ENCODE measurements at regions not wholly inside any gene's neighbourhood (a gene's known extent, or its start where the extent isn't known, plus 50 kb on each side); places are given as distances from the start of the nearest gene placed in this dataset.

GRCh38 chr14:38385836-38386235, 129.9 kb upstream of the CLEC14A start:
- Histone ChIP-seq H3K4me2 (ENCODE audit: extremely low read depth, insufficient read depth, low read length) (no peak overlapping the region), H3K4me3 (replicated peaks in 1 of 4; ENCODE audit: control extremely low read depth in 1 of 4, insufficient read depth in 1 of 4, low read depth in 3 of 4, low read length in 4 of 4) (no peak overlapping the region), H3K9ac (ENCODE audit: insufficient read depth, low read length) (no peak overlapping the region), H3K27me3 (ENCODE audit: control insufficient read depth, insufficient read depth, low read length) (no peaks in the 10 kb centered on the region), H2AFZ (ENCODE audit: low read length) (no peak overlapping the region), H3K79me2 (ENCODE audit: control insufficient read depth, insufficient read depth, low read length) (no peaks in the 10 kb centered on the region), H3K36me3 (ENCODE audit: control insufficient read depth, insufficient read depth, low read length) (no peaks in the 10 kb centered on the region), H4K20me1 (ENCODE audit: control insufficient read depth, extremely low read depth, insufficient read depth, low read length) (no peaks in the 10 kb centered on the region), H3K27ac (ENCODE audit: insufficient read depth, low read length) (no peak overlapping the region), H3K9me3 (ENCODE audit: control insufficient read depth, insufficient read depth, low read depth, low read length) (no peaks in the 10 kb centered on the region), H3K4me1 (ENCODE audit: control insufficient read depth, extremely low read depth, insufficient read depth, low read length) (no peaks in the 10 kb centered on the region)
- TF ChIP-seq CTCF (conservative IDR thresholded peaks at IDR 0.05 in 1 of 2, IDR thresholded peaks at IDR 0.05 in 1 of 2; ENCODE audit: low read depth in 1 of 2, low read length in 2 of 2) (no peak), EZH2 (IDR thresholded peaks at IDR 0.05; ENCODE audit: low read length, missing control alignments) (no peak)
- no peak for DNase-seq (ENCODE audit: low read depth in 2 of 2)

GRCh38 chr14:38385343-38385742, 129.4 kb upstream of the CLEC14A start:
- H4K20me1 ChIP-seq (ENCODE audit: control insufficient read depth, extremely low read depth, insufficient read depth, low read length): no peaks in the 10 kb centered on the region
- H3K4me2 ChIP-seq (ENCODE audit: extremely low read depth, insufficient read depth, low read length): no peak overlapping the region
- H3K9me3 ChIP-seq (ENCODE audit: control insufficient read depth, insufficient read depth, low read depth, low read length): no peaks in the 10 kb centered on the region
- no peak overlapping the region for H3K4me3 ChIP-seq (replicated peaks in 1 of 4; ENCODE audit: control extremely low read depth in 1 of 4, insufficient read depth in 1 of 4, low read depth in 3 of 4, low read length in 4 of 4)
- no peak for DNase-seq (ENCODE audit: low read depth in 2 of 2)
- no peak overlapping the region for H3K27ac ChIP-seq (ENCODE audit: insufficient read depth, low read length)
- no peak overlapping the region for H2AFZ ChIP-seq (ENCODE audit: low read length)
- no peak overlapping the region for H3K9ac ChIP-seq (ENCODE audit: insufficient read depth, low read length)
- H3K79me2 ChIP-seq (ENCODE audit: control insufficient read depth, insufficient read depth, low read length): no peaks in the 10 kb centered on the region
- no peaks in the 10 kb centered on the region for H3K27me3 ChIP-seq (ENCODE audit: control insufficient read depth, insufficient read depth, low read length)
- TF ChIP-seq EZH2 (IDR thresholded peaks at IDR 0.05; ENCODE audit: low read length, missing control alignments) (no peak), CTCF (conservative IDR thresholded peaks at IDR 0.05 in 1 of 2, IDR thresholded peaks at IDR 0.05 in 1 of 2; ENCODE audit: low read depth in 1 of 2, low read length in 2 of 2) (no peak)
- H3K36me3 ChIP-seq (ENCODE audit: control insufficient read depth, insufficient read depth, low read length): no peaks in the 10 kb centered on the region
- no peaks in the 10 kb centered on the region for H3K4me1 ChIP-seq (ENCODE audit: control insufficient read depth, extremely low read depth, insufficient read depth, low read length)

- Histone ChIP-seq H2AFZ (ENCODE audit: low read length) (no peak overlapping the region), H3K9ac (ENCODE audit: insufficient read depth, low read length) (no peak overlapping the region), H3K36me3 (ENCODE audit: control insufficient read depth, insufficient read depth, low read length) (no peaks in the 10 kb centered on the region), H3K4me2 (ENCODE audit: extremely low read depth, insufficient read depth, low read length) (no peak overlapping the region), H3K27me3 (ENCODE audit: control insufficient read depth, insufficient read depth, low read length) (no peaks in the 10 kb centered on the region), H4K20me1 (ENCODE audit: control insufficient read depth, extremely low read depth, insufficient read depth, low read length) (no peaks in the 10 kb centered on the region), H3K4me3 (replicated peaks in 1 of 4; ENCODE audit: control extremely low read depth in 1 of 4, insufficient read depth in 1 of 4, low read depth in 3 of 4, low read length in 4 of 4) (no peak overlapping the region), H3K9me3 (ENCODE audit: control insufficient read depth, insufficient read depth, low read depth, low read length) (no peaks in the 10 kb centered on the region), H3K79me2 (ENCODE audit: control insufficient read depth, insufficient read depth, low read length) (no peaks in the 10 kb centered on the region), H3K27ac (ENCODE audit: insufficient read depth, low read length) (no peak overlapping the region), H3K4me1 (ENCODE audit: control insufficient read depth, extremely low read depth, insufficient read depth, low read length) (no peaks in the 10 kb centered on the region)
- DNase-seq (ENCODE audit: low read depth in 2 of 2): no peak
- TF ChIP-seq EZH2 (IDR thresholded peaks at IDR 0.05; ENCODE audit: low read length, missing control alignments): no peak
- no peak for TF ChIP-seq CTCF (conservative IDR thresholded peaks at IDR 0.05 in 1 of 2, IDR thresholded peaks at IDR 0.05 in 1 of 2; ENCODE audit: low read depth in 1 of 2, low read length in 2 of 2)
Measured at GRCh38 chr14:38384741-38385140, 128.8 kb upstream of the CLEC14A start.

All from fibroblast of lung (primary cell).